ENCODE measurements at regions not wholly inside any gene's neighbourhood (a gene's known extent, or its start where the extent isn't known, plus 50 kb on each side); places are given as distances from the start of the nearest gene placed in this dataset.

GRCh38 chr1:38512789-38513188 is 346.8 kb downstream of the RRAGC start:
- Mint-ChIP-seq H3K27me3 (peaks cover 19 to 42% (median 30%) of the 10 kb centered on the region in 5 donors), H3K4me1 (no peaks in the 10 kb centered on the region), H3K9me3 (no peaks in the 10 kb centered on the region), H3K36me3 (no peaks in the 10 kb centered on the region), H3K4me3 (no peak overlapping the region), H3K27ac (no peak overlapping the region)
- ATAC-seq, result no peak
- no peak overlapping the region for H3K4me3 ChIP-seq (ENCODE audit: low read length)
- POLR2A ChIA-PET, result no interaction called here
- CTCF ChIA-PET, result no interaction called here
- no peaks in the 10 kb centered on the region for H3K9me3 ChIP-seq (ENCODE audit: control insufficient read depth in 2 of 3, low read length in 3 of 3)
- intact Hi-C loops (cut with micrococcal nuclease), result no loop called here
- peaks cover 0 to 5% of the 10 kb centered on the region in 2 donors for H3K27me3 ChIP-seq (ENCODE audit: control insufficient read depth in 2 of 2, insufficient read depth in 2 of 2, low read length in 2 of 2)
- no peaks in the 10 kb centered on the region for H3K4me1 ChIP-seq (ENCODE audit: control insufficient read depth in 2 of 2, insufficient read depth in 2 of 2, low read length in 2 of 2)
- H3K36me3 ChIP-seq (ENCODE audit: control insufficient read depth in 2 of 3, insufficient read depth in 3 of 3, low read length in 3 of 3), result no peaks in the 10 kb centered on the region
- DNase-seq, result no peak
- H3K27ac ChIP-seq (ENCODE audit: low read depth, low read length), result no peak overlapping the region

GRCh38 chr1:38512024-38512767 is 347.4 kb downstream of the RRAGC start:
- intact Hi-C loops (cut with micrococcal nuclease), result no loop called here
- no peaks in the 10 kb centered on the region for H3K9me3 ChIP-seq (ENCODE audit: control insufficient read depth in 2 of 3, low read length in 3 of 3)
- H3K27me3 ChIP-seq (ENCODE audit: control insufficient read depth in 2 of 2, insufficient read depth in 2 of 2, low read length in 2 of 2), result peaks cover 0 to 5% of the 10 kb centered on the region in 2 donors
- ATAC-seq (no peak), DNase-seq (no peak)
- H3K4me1 ChIP-seq (ENCODE audit: control insufficient read depth in 2 of 2, insufficient read depth in 2 of 2, low read length in 2 of 2), result no peaks in the 10 kb centered on the region
- H3K4me3 ChIP-seq (ENCODE audit: low read length), result no peak overlapping the region
- no peaks in the 10 kb centered on the region for H3K36me3 ChIP-seq (ENCODE audit: control insufficient read depth in 2 of 3, insufficient read depth in 3 of 3, low read length in 3 of 3)
- Mint-ChIP-seq H3K4me3 (no peak overlapping the region), H3K9me3 (no peaks in the 10 kb centered on the region), H3K27ac (no peak overlapping the region), H3K27me3 (peaks cover 19 to 43% (median 30%) of the 10 kb centered on the region in 5 donors), H3K36me3 (no peaks in the 10 kb centered on the region), H3K4me1 (no peaks in the 10 kb centered on the region)
- ChIA-PET CTCF (no interaction called here), POLR2A (no interaction called here)
- no peak overlapping the region for H3K27ac ChIP-seq (ENCODE audit: low read depth, low read length)

GRCh38 chr1:38508232-38508631 is 351.3 kb downstream of the RRAGC start:
- no peaks in the 10 kb centered on the region for H3K9me3 Mint-ChIP-seq
- H3K27ac Mint-ChIP-seq, result no peak overlapping the region
- H3K27me3 ChIP-seq (ENCODE audit: control insufficient read depth in 2 of 2, insufficient read depth in 2 of 2, low read length in 2 of 2), result peaks cover 0 to 5% of the 10 kb centered on the region in 2 donors
- peaks cover 0 to 8% (median 3%) of the 10 kb centered on the region in 7 donors for H3K4me1 Mint-ChIP-seq
- ChIA-PET POLR2A (no interaction called here), CTCF (no interaction called here)
- H3K4me1 ChIP-seq (ENCODE audit: control insufficient read depth in 2 of 2, insufficient read depth in 2 of 2, low read length in 2 of 2), result no peaks in the 10 kb centered on the region
- H3K4me3 ChIP-seq (ENCODE audit: low read length), result no peak overlapping the region
- H3K36me3 ChIP-seq (ENCODE audit: control insufficient read depth in 2 of 3, insufficient read depth in 3 of 3, low read length in 3 of 3), result no peaks in the 10 kb centered on the region
- no peak for DNase-seq
- H3K4me3 Mint-ChIP-seq, result no peak overlapping the region
- H3K27ac ChIP-seq (ENCODE audit: low read depth, low read length), result no peak overlapping the region
- H3K27me3 Mint-ChIP-seq, result peaks cover 36 to 59% (median 42%) of the 10 kb centered on the region in 5 donors
- intact Hi-C loops (cut with micrococcal nuclease), result no loop called here
- no peaks in the 10 kb centered on the region for H3K9me3 ChIP-seq (ENCODE audit: control insufficient read depth in 2 of 3, low read length in 3 of 3)
- ATAC-seq, result no peak
- no peaks in the 10 kb centered on the region for H3K36me3 Mint-ChIP-seq

GRCh38 chr1:38507563-38507962 is 352.0 kb downstream of the RRAGC start:
- ATAC-seq, result no peak
- peaks cover 38 to 59% (median 43%) of the 10 kb centered on the region in 5 donors for H3K27me3 Mint-ChIP-seq

GRCh38 chr1:38505944-38506343 is 353.6 kb downstream of the RRAGC start:
- ChIA-PET POLR2A (no interaction called here), CTCF (no interaction called here)
- peaks cover 31 to 59% (median 43%) of the 10 kb centered on the region in 5 donors for H3K27me3 Mint-ChIP-seq
- ATAC-seq (no peak), DNase-seq (no peak)
- no peak overlapping the region for H3K4me3 ChIP-seq (ENCODE audit: low read length)
- peak overlapping the region in 1 of 9 donors; percentile 33 for H3K27ac Mint-ChIP-seq
- no peaks in the 10 kb centered on the region for H3K36me3 ChIP-seq (ENCODE audit: control insufficient read depth in 2 of 3, insufficient read depth in 3 of 3, low read length in 3 of 3)
- no peak overlapping the region for H3K4me3 Mint-ChIP-seq
- H3K4me1 Mint-ChIP-seq, result peaks cover 0 to 8% (median 3%) of the 10 kb centered on the region in 7 donors
- H3K9me3 Mint-ChIP-seq, result no peaks in the 10 kb centered on the region
- intact Hi-C loops (cut with micrococcal nuclease), result no loop called here
- no peaks in the 10 kb centered on the region for H3K36me3 Mint-ChIP-seq
- no peaks in the 10 kb centered on the region for H3K9me3 ChIP-seq (ENCODE audit: control insufficient read depth in 2 of 3, low read length in 3 of 3)
- no peak overlapping the region for H3K27ac ChIP-seq (ENCODE audit: low read depth, low read length)
- no peaks in the 10 kb centered on the region for H3K4me1 ChIP-seq (ENCODE audit: control insufficient read depth in 2 of 2, insufficient read depth in 2 of 2, low read length in 2 of 2)
- H3K27me3 ChIP-seq (ENCODE audit: control insufficient read depth in 2 of 2, insufficient read depth in 2 of 2, low read length in 2 of 2), result peaks cover 0 to 5% of the 10 kb centered on the region in 2 donors

More at GRCh38 chr1:38507563-38507962, 352.0 kb downstream of the RRAGC start:
- Histone ChIP-seq H3K27me3 (ENCODE audit: control insufficient read depth in 2 of 2, insufficient read depth in 2 of 2, low read length in 2 of 2) (peaks cover 0 to 5% of the 10 kb centered on the region in 2 donors), H3K27ac (ENCODE audit: low read depth, low read length) (no peak overlapping the region), H3K4me3 (ENCODE audit: low read length) (no peak overlapping the region), H3K36me3 (ENCODE audit: control insufficient read depth in 2 of 3, insufficient read depth in 3 of 3, low read length in 3 of 3) (no peaks in the 10 kb centered on the region), H3K4me1 (ENCODE audit: control insufficient read depth in 2 of 2, insufficient read depth in 2 of 2, low read length in 2 of 2) (no peaks in the 10 kb centered on the region), H3K9me3 (ENCODE audit: control insufficient read depth in 2 of 3, low read length in 3 of 3) (no peaks in the 10 kb centered on the region)
- no peak overlapping the region for H3K4me3 Mint-ChIP-seq
- intact Hi-C loops (cut with micrococcal nuclease), result no loop called here
- no peak for DNase-seq
- no peaks in the 10 kb centered on the region for H3K9me3 Mint-ChIP-seq
- H3K36me3 Mint-ChIP-seq, result no peaks in the 10 kb centered on the region
- H3K27ac Mint-ChIP-seq, result no peak overlapping the region
- POLR2A ChIA-PET, result no interaction called here
- peaks cover 0 to 8% (median 3%) of the 10 kb centered on the region in 7 donors for H3K4me1 Mint-ChIP-seq
- CTCF ChIA-PET, result no interaction called here

- no peaks in the 10 kb centered on the region for H3K36me3 Mint-ChIP-seq
- H3K4me1 Mint-ChIP-seq, result peaks cover 5 to 10% (median 9%) of the 10 kb centered on the region in 7 donors
- POLR2A ChIA-PET, result no interaction called here
- no peak overlapping the region for H3K4me3 Mint-ChIP-seq
- no peak for ATAC-seq
- H3K27ac Mint-ChIP-seq, result peak overlapping the region in 1 of 9 donors; percentile 17
- Histone ChIP-seq H3K27ac (ENCODE audit: low read depth, low read length) (no peak overlapping the region), H3K9me3 (ENCODE audit: control insufficient read depth in 2 of 3, low read length in 3 of 3) (no peaks in the 10 kb centered on the region), H3K4me3 (ENCODE audit: low read length) (no peak overlapping the region), H3K27me3 (ENCODE audit: control insufficient read depth in 2 of 2, insufficient read depth in 2 of 2, low read length in 2 of 2) (no peaks in the 10 kb centered on the region), H3K36me3 (ENCODE audit: control insufficient read depth in 2 of 3, insufficient read depth in 3 of 3, low read length in 3 of 3) (no peaks in the 10 kb centered on the region), H3K4me1 (ENCODE audit: control insufficient read depth in 2 of 2, insufficient read depth in 2 of 2, low read length in 2 of 2) (no peaks in the 10 kb centered on the region)
- peaks cover 13 to 54% (median 31%) of the 10 kb centered on the region in 5 donors for H3K27me3 Mint-ChIP-seq
- intact Hi-C loops (cut with micrococcal nuclease), result no loop called here
- CTCF ChIA-PET, result no interaction called here
- no peaks in the 10 kb centered on the region for H3K9me3 Mint-ChIP-seq
- no peak for DNase-seq
Measured at GRCh38 chr1:38502758-38503157, 356.8 kb downstream of the RRAGC start.

GRCh38 chr1:38500891-38501290 is 358.7 kb downstream of the RRAGC start:
- Mint-ChIP-seq H3K36me3 (no peaks in the 10 kb centered on the region), H3K27me3 (peaks cover 13 to 48% (median 25%) of the 10 kb centered on the region in 5 donors), H3K4me1 (peaks cover 2 to 9% (median 5%) of the 10 kb centered on the region in 7 donors), H3K9me3 (no peaks in the 10 kb centered on the region), H3K4me3 (no peak overlapping the region), H3K27ac (no peak overlapping the region)
- intact Hi-C loops (cut with micrococcal nuclease), result no loop called here
- CTCF ChIA-PET, result no interaction called here
- no peaks in the 10 kb centered on the region for H3K9me3 ChIP-seq (ENCODE audit: control insufficient read depth in 2 of 3, low read length in 3 of 3)
- H3K36me3 ChIP-seq (ENCODE audit: control insufficient read depth in 2 of 3, insufficient read depth in 3 of 3, low read length in 3 of 3), result no peaks in the 10 kb centered on the region
- no peaks in the 10 kb centered on the region for H3K4me1 ChIP-seq (ENCODE audit: control insufficient read depth in 2 of 2, insufficient read depth in 2 of 2, low read length in 2 of 2)
- DNase-seq, result no peak
- no peak for ATAC-seq
- H3K27me3 ChIP-seq (ENCODE audit: control insufficient read depth in 2 of 2, insufficient read depth in 2 of 2, low read length in 2 of 2), result no peaks in the 10 kb centered on the region
- POLR2A ChIA-PET, result no interaction called here
- H3K27ac ChIP-seq (ENCODE audit: low read depth, low read length), result no peak overlapping the region
- H3K4me3 ChIP-seq (ENCODE audit: low read length), result no peak overlapping the region
